SK-N-SH treated with all-trans-retinoic acid at 6 μM for 48 hours (cell line): ENCODE measurements at regions not wholly inside any gene's neighbourhood (a gene's known extent, or its start where the extent isn't known, plus 50 kb on each side); places are given as distances from the start of the nearest gene placed in this dataset.

Source experiments
- CREB5 ChIP-seq: fragments of 250-450 bp; sonication (Bioruptor Pico); IDR thresholded peaks from 2 replicates; pipeline ENCODE4 v1.5.1; 2020; ENCODE audit warnings: low read depth, mild to moderate bottlenecking, moderate library complexity
- CSDC2 ChIP-seq: fragments of 250-450 bp; sonication (Bioruptor Pico); IDR thresholded peaks from 2 replicates; pipeline ENCODE4 v1.5.0; 2020; ENCODE audit warnings: mild to moderate bottlenecking, moderate library complexity
- TSHZ2 ChIP-seq: fragments of 250-450 bp; sonication (Bioruptor Pico); IDR thresholded peaks from 2 replicates; pipeline ENCODE4 v1.5.0; 2020; ENCODE audit warnings: mild to moderate bottlenecking, moderate library complexity
- ZNF8 ChIP-seq: fragments of 450-650 bp; formaldehyde crosslinking; IDR thresholded peaks from 2 replicates; pipeline ENCODE4 v1.5.0; 2020; ENCODE audit warnings: mild to moderate bottlenecking, moderate library complexity

DNA sequence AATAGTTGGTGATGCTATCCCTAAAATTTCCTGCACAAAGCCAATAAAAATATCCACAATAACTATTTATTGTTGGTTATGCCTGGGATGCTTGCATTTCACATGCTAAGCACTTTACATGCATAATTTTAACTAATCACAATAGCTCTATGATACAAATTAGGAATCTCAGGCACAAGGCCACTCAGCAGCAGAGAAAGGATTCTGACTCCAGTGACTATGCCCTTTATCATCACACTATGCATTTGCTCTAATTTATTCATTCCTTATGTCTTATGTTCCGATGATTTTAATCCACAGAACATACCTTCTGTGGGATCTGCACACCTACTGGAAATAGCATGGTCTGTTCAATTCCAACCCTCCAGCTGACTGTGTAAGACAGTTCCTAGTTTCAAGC, 476.1 kb downstream of the TMEM232 start:
- TF ChIP-seq ZNF8 (CRISPR knock-in tag): no peak
- no peak for TF ChIP-seq CSDC2 (CRISPR knock-in tag)
- no peak for TF ChIP-seq TSHZ2
- no peak for TF ChIP-seq CREB5 (CRISPR knock-in tag)
